Fibroblast of peridontal ligament (primary cell): ENCODE measurements at regions not wholly inside any gene's neighbourhood (a gene's known extent, or its start where the extent isn't known, plus 50 kb on each side); places are given as distances from the start of the nearest gene placed in this dataset.
"Not testable (repeated sequence)": the region's sequence is repeated elsewhere in the genome, so short reads cannot be mapped to it uniquely, and the experiment has no call there.

Source experiments
- DNase-seq: peaks from one replicate; pipeline ENCODE4 v3.0.0-alpha.2; 2010; ENCODE audit errors: extremely low read depth

GRCh38 chr5:14054965-14055963 is 87.9 kb upstream of the TRIO start:
- peak; percentile 82 for DNase-seq

- DNase-seq, result no peak
Measured at GRCh38 chr5:14054111-14054854, 88.9 kb upstream of the TRIO start.

- DNase-seq, result peak; percentile 58
Measured at GRCh38 chr5:14050821-14051220, 92.3 kb upstream of the TRIO start.

DNA sequence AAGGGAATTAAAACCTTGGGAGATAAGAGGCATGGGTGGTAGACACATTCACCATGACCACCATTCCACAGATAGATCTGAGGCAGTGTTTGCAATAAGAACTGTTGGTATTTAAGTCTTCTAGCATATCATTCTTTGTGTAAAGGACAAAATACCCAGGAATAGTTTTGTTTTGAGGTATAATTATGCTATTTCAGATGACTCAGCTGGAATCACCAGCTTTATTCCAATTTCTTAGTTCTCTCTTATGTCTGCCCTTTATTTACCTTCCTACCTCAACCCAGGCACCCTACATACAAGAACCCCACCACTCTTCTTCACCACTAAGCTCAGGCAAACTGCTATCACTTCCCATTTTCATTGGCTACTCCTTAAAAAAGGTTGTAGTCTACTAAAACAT is 94.7 kb upstream of the TRIO start:
- DNase-seq, result peak; percentile 40

- DNase-seq, result no peak
Measured at GRCh38 chr5:14041528-14042192, 97.2 kb upstream of the DNAH5 start.

DNA sequence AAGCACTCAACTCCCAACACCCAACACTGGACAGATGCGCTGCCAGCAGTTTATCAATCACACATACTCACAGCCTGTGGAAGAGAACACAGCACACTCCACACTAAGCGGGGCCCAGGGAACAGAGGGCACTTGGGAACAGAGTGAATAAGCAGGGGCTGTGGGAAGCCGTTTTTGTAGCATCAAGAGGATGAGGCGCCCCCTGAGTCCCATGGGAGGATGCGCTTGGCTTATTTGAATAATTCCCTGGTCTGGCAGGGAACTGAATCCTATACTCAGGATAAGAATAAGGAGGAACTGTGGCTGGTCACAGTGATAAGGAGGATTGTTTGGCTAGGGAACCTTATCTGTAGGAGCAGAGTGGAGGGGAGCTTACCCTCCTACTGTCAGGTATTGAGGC is 96.1 kb upstream of the DNAH5 start:
- no peak for DNase-seq

GRCh38 chr5:14039576-14039975 is 95.1 kb upstream of the DNAH5 start:
- DNase-seq, result no peak

GRCh38 chr5:14039063-14039462 is 94.6 kb upstream of the DNAH5 start:
- peak; percentile 34 for DNase-seq

DNA sequence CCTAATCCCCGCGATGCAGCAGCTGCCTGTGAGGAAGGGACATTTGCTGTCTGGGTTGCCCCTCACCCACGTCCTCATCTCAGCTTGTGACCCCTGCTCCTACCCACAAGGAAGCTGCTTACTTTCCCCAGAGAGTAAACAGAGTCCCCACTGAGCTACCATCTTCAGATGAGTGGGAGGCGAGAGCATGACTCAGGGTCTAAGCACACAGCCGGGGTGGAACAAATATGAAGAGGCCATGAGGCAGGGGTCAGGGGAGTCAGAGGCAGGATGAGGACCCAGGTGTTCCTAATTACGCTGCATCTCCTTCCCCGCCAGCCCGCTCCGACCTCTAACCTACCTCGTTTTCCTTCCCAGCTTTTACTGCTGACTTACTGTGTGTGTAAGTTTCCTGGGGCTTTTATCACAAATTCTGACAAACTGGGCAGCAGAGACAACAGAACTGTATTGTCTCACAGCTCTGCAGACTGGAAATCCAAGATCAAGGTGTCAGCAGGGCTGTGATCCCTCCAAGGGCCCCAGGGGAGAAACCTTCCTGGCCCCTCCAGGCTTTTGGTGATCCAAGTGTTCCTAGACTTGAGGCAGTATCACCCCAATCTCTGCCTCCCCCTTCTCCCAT is 94.0 kb upstream of the DNAH5 start:
- peak; percentile 77 for DNase-seq

DNA sequence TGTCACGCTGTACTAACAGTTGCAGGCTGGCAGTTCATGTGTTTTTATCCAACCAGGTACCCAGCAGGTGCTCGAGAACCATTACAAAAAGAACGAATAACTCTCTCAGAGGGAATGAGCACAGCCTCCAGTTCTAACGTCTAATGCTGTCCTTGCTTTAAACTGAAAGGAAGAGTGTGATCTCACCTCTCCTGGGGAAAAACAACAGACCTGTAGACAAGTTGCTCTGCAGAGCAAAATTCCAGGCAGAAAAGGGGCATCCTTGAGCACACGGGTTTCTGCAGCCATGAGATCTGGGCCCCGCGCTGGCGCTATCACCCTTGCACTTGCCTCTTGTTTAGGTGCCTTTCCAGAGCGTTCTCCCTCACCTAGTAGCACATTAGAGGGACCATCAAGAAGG is 92.5 kb upstream of the DNAH5 start:
- DNase-seq, result peak; percentile 15

- DNase-seq, result no peak
Measured at GRCh38 chr5:14036514-14036913, 92.0 kb upstream of the DNAH5 start.

DNA sequence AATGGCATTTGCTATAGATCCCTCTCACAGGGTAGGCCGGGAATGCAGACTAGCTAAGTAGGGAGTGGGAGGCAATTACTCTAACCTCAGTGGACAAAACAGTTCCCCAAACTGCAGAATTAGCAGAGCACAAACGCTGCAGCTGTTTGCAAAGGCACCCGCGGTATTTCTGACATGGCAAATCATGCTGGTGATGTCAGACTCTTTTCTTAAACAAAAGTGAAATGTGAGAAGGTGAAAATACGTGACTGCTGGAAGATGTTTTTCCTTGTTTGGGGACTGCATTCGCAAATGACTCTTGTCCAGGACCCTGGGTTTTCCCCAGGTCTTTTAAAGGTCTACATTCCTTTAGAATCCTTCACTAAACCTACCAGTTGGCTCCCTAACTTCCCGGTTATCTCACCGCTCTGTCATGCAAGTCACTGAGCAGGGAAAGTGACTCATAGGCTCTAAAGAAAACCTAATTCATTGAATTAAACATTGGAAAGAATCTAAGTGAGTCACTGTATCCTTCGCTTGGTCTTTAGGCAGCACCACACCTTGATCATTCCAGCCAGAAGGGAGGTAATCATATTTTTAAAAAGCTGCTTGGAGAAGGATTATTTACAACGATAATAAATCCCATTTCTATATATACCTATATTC is 91.5 kb upstream of the DNAH5 start:
- DNase-seq, result peak; percentile 97

DNA sequence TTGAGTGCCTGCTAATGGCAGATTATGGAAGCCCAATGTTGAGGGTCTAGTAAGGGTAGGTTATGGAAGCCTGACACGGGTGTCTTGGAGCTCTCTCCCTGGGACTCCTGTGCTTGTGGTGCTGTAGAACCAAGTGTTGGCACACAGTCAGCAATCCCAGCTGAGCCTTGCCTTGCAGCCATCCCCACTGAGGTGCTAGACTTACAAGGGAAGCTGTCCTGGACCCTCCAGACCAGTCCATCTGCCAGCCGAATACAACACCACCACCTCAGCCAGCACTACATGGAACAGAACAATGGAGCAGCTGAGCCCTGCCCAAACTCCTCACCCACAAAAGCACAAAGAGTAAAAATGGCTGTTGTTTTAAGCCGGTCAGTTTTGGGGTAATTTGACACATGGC is 90.5 kb upstream of the DNAH5 start:
- DNase-seq, result no peak

DNA sequence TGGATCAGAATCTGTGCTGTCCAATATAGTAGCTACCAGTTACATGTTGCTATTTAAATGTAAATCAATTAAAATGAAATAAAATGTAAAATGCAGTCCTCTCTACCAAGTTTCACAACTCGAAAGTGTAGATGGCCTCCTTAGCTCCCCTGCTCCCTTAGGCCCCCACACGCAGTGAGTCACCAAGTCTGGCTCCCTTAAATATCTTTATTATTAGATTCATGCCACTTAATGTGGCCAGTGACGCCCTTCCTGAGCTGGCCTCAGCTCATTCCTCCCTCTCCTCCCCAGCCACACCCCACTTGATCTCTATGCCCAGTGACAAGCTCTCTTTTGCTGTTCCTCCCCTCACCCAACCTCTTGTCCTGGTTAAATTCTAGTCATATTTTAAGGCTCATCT is 88.4 kb upstream of the DNAH5 start:
- DNase-seq, result no peak

- DNase-seq, result no peak
Measured at GRCh38 chr5:14028938-14029584, 84.6 kb upstream of the DNAH5 start.

- no peak for DNase-seq
Measured at GRCh38 chr5:14028188-14028587, 83.7 kb upstream of the DNAH5 start.

GRCh38 chr5:14025569-14026286 is 81.2 kb upstream of the DNAH5 start:
- DNase-seq, result no peak

DNA sequence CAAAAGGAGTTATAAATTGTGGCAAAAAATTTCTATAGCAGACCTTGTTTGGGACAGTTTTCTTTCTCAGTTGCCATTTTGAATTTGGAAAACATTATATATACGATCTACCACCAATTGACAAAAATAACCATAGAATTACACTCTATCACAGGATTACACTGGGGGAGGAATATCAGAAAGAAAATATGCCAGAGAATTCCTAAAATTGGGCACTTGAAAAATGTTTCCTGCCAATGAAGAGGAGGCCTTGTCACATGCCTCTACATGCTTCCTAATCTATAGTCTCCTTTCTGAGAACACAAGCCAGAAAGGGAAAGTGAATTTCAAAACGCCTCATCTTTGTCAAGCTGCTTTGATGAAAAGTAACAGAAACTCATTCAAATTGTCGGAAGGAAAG is 78.5 kb upstream of the DNAH5 start:
- DNase-seq, result no peak

DNA sequence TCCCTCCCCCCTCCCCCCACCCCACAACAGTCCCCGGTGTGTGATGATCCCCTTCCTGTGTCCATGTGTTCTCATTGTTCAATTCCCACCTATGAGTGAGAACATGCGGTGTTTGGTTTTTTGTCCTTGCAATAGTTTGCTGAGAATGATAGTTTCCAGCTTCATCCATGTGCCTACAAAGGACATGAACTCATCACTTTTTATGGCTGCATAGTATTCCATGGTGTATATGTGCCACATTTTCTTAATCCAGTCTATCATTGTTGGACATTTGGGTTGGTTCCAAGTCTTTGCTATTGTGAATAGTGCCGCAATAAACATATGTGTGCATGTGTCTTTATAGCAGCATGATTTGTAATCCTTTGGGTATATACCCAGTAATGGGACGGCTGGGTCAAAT is 76.5 kb upstream of the DNAH5 start:
- not testable (repeated sequence) for DNase-seq

- DNase-seq, result no peak
Measured at GRCh38 chr5:14019768-14020290, 75.3 kb upstream of the DNAH5 start.
